GM20000 (cell line): ENCODE measurements at regions not wholly inside any gene's neighbourhood (a gene's known extent, or its start where the extent isn't known, plus 50 kb on each side); places are given as distances from the start of the nearest gene placed in this dataset.

ENCODE experiments used
- DNase-seq: peaks from one replicate; pipeline ENCODE4 v3.0.0; 2012; ENCODE audit warnings: low spot score
- TF ChIP-seq, protein P1 (sequence below): IDR thresholded peaks from 2 replicates; pipeline ENCODE4 v1.5.1; 2012; ENCODE audit warnings: mild to moderate bottlenecking, control low read depth; ENCODE audit errors: extremely low read depth, missing control alignments

DNA sequence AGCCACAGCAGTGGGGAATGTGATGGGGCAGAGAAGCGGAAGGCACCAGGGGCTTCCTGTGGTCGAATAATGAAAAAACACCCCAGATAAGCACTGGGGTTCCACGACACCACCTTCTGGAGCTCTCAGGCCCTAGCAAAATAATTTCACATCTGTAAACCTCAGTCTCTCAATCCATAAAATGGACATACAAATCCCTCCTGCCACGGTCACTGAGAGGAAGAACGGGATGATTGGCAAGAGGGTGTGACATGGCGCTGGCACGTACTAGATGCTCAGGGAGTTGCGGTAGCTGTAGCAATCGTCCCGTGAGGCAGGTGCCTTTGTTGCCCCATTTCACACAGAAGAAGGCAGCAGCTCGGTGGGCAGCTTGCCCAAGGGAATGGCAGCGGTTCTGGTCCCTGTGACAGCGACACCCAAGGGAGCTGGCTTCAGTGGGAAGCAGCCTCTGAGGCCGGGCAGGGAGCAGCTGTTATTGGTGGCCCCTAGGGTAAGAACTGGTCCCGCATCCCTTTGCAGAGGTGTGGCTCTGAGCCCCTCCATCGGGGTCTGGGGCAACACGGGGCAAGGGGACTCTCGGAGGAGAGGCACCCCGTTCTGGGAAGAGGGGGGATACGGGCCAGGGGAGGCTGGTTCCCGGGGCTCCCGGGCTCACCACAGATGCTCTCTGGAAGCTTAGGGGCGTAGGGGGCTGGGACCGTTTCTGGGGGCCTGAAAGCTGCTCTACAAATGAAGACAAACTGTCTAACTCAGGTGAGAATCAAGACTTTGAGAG is 114.0 kb upstream of the ALDH1A3 start:
- TF ChIP-seq, protein P1, sequence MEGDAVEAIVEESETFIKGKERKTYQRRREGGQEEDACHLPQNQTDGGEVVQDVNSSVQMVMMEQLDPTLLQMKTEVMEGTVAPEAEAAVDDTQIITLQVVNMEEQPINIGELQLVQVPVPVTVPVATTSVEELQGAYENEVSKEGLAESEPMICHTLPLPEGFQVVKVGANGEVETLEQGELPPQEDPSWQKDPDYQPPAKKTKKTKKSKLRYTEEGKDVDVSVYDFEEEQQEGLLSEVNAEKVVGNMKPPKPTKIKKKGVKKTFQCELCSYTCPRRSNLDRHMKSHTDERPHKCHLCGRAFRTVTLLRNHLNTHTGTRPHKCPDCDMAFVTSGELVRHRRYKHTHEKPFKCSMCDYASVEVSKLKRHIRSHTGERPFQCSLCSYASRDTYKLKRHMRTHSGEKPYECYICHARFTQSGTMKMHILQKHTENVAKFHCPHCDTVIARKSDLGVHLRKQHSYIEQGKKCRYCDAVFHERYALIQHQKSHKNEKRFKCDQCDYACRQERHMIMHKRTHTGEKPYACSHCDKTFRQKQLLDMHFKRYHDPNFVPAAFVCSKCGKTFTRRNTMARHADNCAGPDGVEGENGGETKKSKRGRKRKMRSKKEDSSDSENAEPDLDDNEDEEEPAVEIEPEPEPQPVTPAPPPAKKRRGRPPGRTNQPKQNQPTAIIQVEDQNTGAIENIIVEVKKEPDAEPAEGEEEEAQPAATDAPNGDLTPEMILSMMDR: no peak
- DNase-seq: peak; percentile 5

DNA sequence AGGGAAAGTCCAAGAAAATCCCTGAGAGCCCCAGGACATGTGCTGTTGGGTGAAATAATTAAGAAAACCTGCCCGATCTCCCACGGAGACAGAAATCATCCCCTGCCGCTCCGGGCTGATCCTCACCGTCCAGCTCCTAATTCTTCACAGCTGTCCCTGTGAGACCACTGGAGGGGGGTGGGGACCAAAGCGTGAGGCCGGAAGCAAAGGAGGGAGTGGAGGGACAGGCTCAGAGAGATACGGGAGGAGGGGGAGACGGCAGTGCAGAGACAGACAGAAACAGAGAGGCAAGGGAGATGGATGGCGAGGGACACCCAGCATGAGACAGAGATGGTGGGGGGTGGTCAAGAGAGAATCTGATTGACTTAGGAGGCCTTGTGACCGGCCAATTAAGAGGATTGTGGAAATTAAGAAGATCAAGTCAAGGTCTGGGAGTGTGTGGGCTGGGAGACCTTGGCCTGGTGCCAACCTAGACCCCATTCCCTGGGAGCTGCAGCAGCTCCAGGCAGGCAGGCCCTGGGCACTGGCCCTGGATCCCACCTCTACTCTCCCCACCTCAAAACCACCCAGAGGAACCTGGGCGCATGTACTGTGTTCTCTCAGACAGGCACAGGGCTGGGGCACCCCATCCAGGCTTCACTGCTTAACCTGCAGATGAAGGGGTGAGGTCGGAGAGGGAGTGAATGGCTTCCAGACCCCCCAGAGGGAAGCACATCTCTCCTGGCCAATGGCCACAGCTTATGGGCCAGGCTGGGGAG is 113.2 kb upstream of the ALDH1A3 start:
- peak; percentile 5 for DNase-seq
- TF ChIP-seq, protein P1: no peak

DNA sequence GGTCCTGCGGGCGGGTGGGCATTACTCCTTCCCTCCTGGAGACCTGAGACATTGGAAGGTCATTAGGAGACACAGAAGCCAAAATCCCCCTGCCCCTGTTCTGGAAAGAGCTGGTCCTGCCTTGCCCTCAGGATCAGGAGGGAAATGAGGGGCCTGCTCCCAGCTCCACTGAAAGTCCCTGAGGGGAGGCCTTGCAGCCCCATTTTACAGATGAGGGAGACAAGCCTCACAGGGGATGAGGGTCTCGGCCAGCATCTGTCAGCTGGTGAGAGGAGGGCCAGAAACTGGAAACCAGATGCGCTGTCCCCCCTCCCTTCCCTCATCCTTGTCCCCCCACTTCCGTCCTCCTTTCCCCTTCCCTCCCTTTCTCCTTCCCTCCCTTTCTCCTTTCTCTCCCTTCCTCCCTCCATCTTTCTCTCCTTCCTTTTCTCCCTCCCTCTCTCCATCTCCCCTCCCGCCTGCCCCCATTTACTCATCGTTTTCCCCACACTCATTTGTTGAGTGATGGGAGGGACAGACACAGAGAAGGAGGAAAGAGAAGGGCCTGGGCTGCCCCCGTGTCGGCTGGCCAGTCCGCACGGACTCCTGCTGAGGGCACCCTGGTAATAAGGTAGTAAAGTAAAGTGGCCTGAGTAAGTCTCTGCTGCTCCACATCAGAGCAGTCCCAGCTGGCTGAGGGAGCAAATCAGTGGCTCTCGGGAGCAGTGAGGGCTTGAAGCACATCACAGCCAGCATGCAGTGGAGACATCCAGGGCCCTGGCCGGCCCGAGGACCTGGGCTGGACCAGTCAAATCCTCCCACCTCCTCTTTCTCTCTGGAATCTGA is 112.4 kb upstream of the ALDH1A3 start:
- peak; percentile 4 for DNase-seq
- TF ChIP-seq, protein P1: no peak

DNA sequence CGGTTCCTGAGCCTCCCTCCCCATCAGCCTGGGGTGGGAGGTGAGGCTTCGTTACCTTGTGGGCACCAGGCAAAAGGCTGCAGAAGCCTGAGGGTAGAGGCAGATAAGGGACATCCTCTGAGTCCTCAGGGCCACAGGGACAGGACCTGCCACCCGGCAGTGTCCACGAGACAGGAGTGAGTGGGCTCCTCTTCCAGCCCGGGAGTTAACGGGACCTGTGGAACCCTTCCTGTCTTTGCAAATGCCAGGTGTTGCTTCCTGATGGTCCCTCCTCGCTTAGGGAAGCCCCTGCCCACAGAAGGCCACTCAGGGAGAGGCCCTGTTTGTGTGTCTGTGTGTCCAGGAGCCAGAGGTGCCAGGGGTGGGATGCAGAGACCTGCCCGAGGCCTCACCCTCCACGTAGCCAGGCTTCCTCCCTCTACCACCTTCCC is 111.1 kb upstream of the ALDH1A3 start:
- TF ChIP-seq, protein P1: no peak
- peak; percentile 8 for DNase-seq

DNA sequence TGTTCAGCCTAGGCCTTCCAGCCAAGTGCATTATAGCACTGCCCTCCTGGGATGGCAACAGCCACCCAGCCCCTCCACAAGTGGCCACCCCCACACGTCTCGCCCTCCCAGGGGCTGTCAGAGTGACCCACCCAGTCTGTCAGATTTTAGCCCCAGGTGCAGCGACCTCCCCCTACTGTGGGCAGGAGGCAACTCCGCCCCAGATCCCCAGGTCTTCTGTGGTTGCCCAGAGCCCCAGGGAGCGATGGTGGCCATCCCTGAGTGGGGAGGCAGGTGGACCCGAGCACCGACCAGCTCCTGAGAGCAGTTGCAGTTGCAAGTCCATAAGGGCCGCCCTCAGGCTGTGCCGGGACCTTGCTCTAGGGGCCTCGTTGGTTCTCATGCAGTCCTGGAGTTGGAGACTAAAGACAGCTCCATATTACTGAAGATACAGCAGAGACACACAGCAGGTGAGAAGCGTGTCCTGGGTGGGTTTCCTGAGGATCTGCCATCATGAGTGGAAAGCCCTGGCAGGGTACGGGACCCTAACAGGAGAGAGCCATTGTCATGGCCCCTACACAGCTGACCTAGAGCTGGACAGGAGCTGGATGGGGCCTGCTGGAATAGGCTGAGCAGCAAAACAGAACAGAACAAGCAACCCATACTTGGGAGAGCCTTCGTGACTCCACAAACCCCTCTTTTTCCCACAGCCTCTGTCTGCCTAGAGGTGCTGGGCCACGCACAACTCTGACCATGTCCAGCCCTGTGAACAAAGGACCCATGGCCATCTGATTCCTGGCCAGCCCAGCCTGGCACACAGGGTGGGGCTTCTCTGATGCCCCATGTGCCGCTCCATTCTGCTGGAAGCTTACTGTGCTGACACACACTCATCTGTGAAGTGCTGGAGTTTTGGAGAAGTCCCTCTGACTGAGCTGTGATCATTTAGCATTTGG is 110.3 kb upstream of the ALDH1A3 start:
- DNase-seq: peak; percentile 12
- TF ChIP-seq, protein P1: no peak

DNA sequence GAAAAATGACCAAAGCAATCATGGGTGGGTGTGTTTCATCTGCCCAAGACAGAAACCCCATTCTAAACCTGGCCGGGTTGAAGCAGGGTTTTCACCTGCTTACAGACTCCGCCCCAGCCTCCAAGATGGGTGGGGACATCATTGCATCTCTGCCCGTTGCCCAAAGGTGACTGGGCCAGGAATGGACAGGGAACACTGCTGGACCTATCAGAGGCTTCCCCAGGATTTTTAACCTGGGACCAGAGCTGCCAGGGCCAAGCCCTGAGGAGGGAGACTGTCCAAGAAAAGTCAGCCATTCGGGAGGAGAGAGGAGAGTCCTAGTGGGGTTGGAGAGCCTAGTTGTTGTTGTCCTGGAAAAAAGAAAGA is 109.7 kb upstream of the ALDH1A3 start:
- peak; percentile 4 for DNase-seq

More for the DNA sequence above, 109.7 kb upstream of the ALDH1A3 start:
- TF ChIP-seq, protein P1: no peak
